Suppressor macrophage treated with lipopolysaccharide for 4 hours (primary cell): ENCODE measurements at regions not wholly inside any gene's neighbourhood (a gene's known extent, or its start where the extent isn't known, plus 50 kb on each side); places are given as distances from the start of the nearest gene placed in this dataset.

ENCODE experiments used
- DNase-seq: peaks from one replicate; pipeline ENCODE4 v3.0.0-alpha.2; 2020

- DNase-seq = no peak
Measured at GRCh38 chr14:51479584-51480325, 172.0 kb upstream of the FRMD6 start.

- DNase-seq = no peak
Measured at GRCh38 chr14:51481643-51482042, 170.1 kb upstream of the FRMD6 start.

GRCh38 chr14:51482102-51482501 lies 169.6 kb upstream of the FRMD6 start:
- DNase-seq = no peak

- no peak for DNase-seq
Measured at GRCh38 chr14:51484485-51484884, 167.2 kb upstream of the FRMD6 start.

- DNase-seq = no peak
Measured at GRCh38 chr14:51485733-51486132, 166.0 kb upstream of the FRMD6 start.

- DNase-seq = no peak
Measured at GRCh38 chr14:51487848-51488247, 163.9 kb upstream of the FRMD6 start.

- DNase-seq = no peak
Measured at GRCh38 chr14:51488569-51489220, 163.0 kb upstream of the FRMD6 start.

GRCh38 chr14:51490205-51490604 lies 161.5 kb upstream of the FRMD6 start:
- DNase-seq = no peak

- DNase-seq = no peak
Measured at GRCh38 chr14:51491036-51491545, 160.6 kb upstream of the FRMD6 start.

GRCh38 chr14:51491776-51492175 lies 159.9 kb upstream of the FRMD6 start:
- DNase-seq = no peak

- DNase-seq = no peak
Measured at GRCh38 chr14:51495319-51495718, 156.4 kb upstream of the FRMD6 start.

- no peak for DNase-seq
Measured at GRCh38 chr14:51498411-51499227, 153.1 kb upstream of the FRMD6 start.

GRCh38 chr14:51500776-51501175 lies 150.9 kb upstream of the FRMD6 start:
- no peak for DNase-seq

- DNase-seq = no peak
Measured at GRCh38 chr14:51501746-51502145, 150.0 kb upstream of the FRMD6 start.

GRCh38 chr14:51504669-51505068 lies 147.0 kb upstream of the FRMD6 start:
- no peak for DNase-seq

GRCh38 chr14:51507511-51507905 lies 144.2 kb upstream of the FRMD6 start:
- no peak for DNase-seq

GRCh38 chr14:51507906-51508511 lies 143.7 kb upstream of the FRMD6 start:
- DNase-seq = no peak

- no peak for DNase-seq
Measured at GRCh38 chr14:51511265-51511664, 140.4 kb upstream of the FRMD6 start.

- DNase-seq = no peak
Measured at GRCh38 chr14:51512316-51512715, 139.4 kb upstream of the FRMD6 start.

- DNase-seq = no peak
Measured at GRCh38 chr14:51513281-51513680, 138.4 kb upstream of the FRMD6 start.

- DNase-seq = no peak
Measured at GRCh38 chr14:51513933-51514332, 137.8 kb upstream of the FRMD6 start.

- no peak for DNase-seq
Measured at GRCh38 chr14:51515611-51516010, 136.1 kb upstream of the FRMD6 start.

- no peak for DNase-seq
Measured at GRCh38 chr14:51516706-51517395, 134.9 kb upstream of the FRMD6 start.
